IPS-20b (cell line): ENCODE measurements at regions not wholly inside any gene's neighbourhood (a gene's known extent, or its start where the extent isn't known, plus 50 kb on each side); places are given as distances from the start of the nearest gene placed in this dataset.
A peak's percentile ranks its signal among the peaks of the same experiment; 100 is the strongest.

Experiments used
- H3K27ac ChIP-seq: one replicate; pipeline ENCODE4 v1.5.1; 2013; ENCODE audit warnings: low read length
- H3K27me3 ChIP-seq: 2 replicates; pipeline ENCODE4 v1.6.1; 2013; ENCODE audit warnings: mild to moderate bottlenecking, low read length, inconsistent platforms; ENCODE audit not compliant: insufficient read depth
- H3K36me3 ChIP-seq: 2 replicates; pipeline ENCODE4 v1.6.1; 2013; ENCODE audit warnings: low read depth, mild to moderate bottlenecking, inconsistent platforms, low read length, moderate library complexity; ENCODE audit not compliant: insufficient read depth
- H3K4me1 ChIP-seq: 2 replicates; pipeline ENCODE4 v1.6.1; 2013; ENCODE audit warnings: mild to moderate bottlenecking, control low read depth, inconsistent platforms, low read length, moderate library complexity; ENCODE audit not compliant: insufficient read depth
- H3K4me3 ChIP-seq: 2 replicates; pipeline ENCODE4 v1.5.1; 2013; ENCODE audit warnings: mild to moderate bottlenecking, low read length, inconsistent platforms
- H3K9ac ChIP-seq: 2 replicates; pipeline ENCODE4 v1.6.1; 2013; ENCODE audit warnings: low read depth, mild to moderate bottlenecking, inconsistent platforms, low read length, moderate library complexity
- H3K9me3 ChIP-seq: 2 replicates; pipeline ENCODE4 v1.6.1; 2013; ENCODE audit warnings: mild to moderate bottlenecking, low read depth, low read length, inconsistent platforms; ENCODE audit not compliant: insufficient read depth

- H3K4me3 ChIP-seq = peak overlapping the region; percentile 22; the same call in 1 of the 2 replicates
- no peak overlapping the region for H3K9ac ChIP-seq
- no peak overlapping the region for H3K27ac ChIP-seq
- peaks cover 11% of the 10 kb centered on the region; the same call in 1 of the 2 replicates for H3K4me1 ChIP-seq
- no peaks in the 10 kb centered on the region for H3K36me3 ChIP-seq
- peaks cover 19% of the 10 kb centered on the region; the same call in 1 of the 2 replicates for H3K9me3 ChIP-seq
- H3K27me3 ChIP-seq = peaks cover 59% of the 10 kb centered on the region
Measured at GRCh38 chr1:67514300-67514699, 84.1 kb upstream of the SERBP1 start.

- H3K9ac ChIP-seq = no peak overlapping the region
Measured at GRCh38 chr1:67514786-67515185, 84.6 kb upstream of the SERBP1 start.

GRCh38 chr1:67515324-67516080 lies 85.3 kb upstream of the SERBP1 start:
- Histone ChIP-seq H3K4me3 (no peak overlapping the region), H3K9me3 (peaks cover 19% of the 10 kb centered on the region; the same call in 1 of the 2 replicates), H3K9ac (no peak overlapping the region), H3K4me1 (peaks cover 11% of the 10 kb centered on the region; the same call in 1 of the 2 replicates), H3K27ac (no peak overlapping the region), H3K27me3 (peaks cover 66% of the 10 kb centered on the region), H3K36me3 (no peaks in the 10 kb centered on the region)

More at GRCh38 chr1:67514786-67515185, 84.6 kb upstream of the SERBP1 start:
- Histone ChIP-seq H3K4me3 (peak overlapping the region; percentile 22; the same call in 1 of the 2 replicates), H3K36me3 (no peaks in the 10 kb centered on the region), H3K4me1 (peaks cover 11% of the 10 kb centered on the region; the same call in 1 of the 2 replicates), H3K9me3 (peaks cover 19% of the 10 kb centered on the region; the same call in 1 of the 2 replicates), H3K27ac (no peak overlapping the region), H3K27me3 (peaks cover 63% of the 10 kb centered on the region)

GRCh38 chr1:67517046-67517445 lies 86.8 kb upstream of the SERBP1 start:
- no peak overlapping the region for H3K9ac ChIP-seq
- peaks cover 11% of the 10 kb centered on the region; the same call in 1 of the 2 replicates for H3K4me1 ChIP-seq
- H3K36me3 ChIP-seq = no peaks in the 10 kb centered on the region
- no peak overlapping the region for H3K27ac ChIP-seq
- no peak overlapping the region for H3K4me3 ChIP-seq
- H3K9me3 ChIP-seq = peaks cover 19% of the 10 kb centered on the region; the same call in 1 of the 2 replicates
- peaks cover 76% of the 10 kb centered on the region for H3K27me3 ChIP-seq

GRCh38 chr1:67522001-67522441 lies 91.8 kb upstream of the SERBP1 start:
- Histone ChIP-seq H3K27ac (no peak overlapping the region), H3K27me3 (peaks cover 58% of the 10 kb centered on the region), H3K9ac (no peak overlapping the region), H3K9me3 (0 out of 2 replicates have a peak, but pooled peaks cover 8% of the 10 kb centered on the region), H3K36me3 (no peaks in the 10 kb centered on the region), H3K4me3 (no peak overlapping the region), H3K4me1 (no peaks in the 10 kb centered on the region)

GRCh38 chr1:67522793-67523192 lies 92.6 kb upstream of the SERBP1 start:
- Histone ChIP-seq H3K4me3 (no peak overlapping the region), H3K27ac (no peak overlapping the region), H3K9ac (no peak overlapping the region), H3K4me1 (no peaks in the 10 kb centered on the region), H3K27me3 (peaks cover 51% of the 10 kb centered on the region), H3K36me3 (no peaks in the 10 kb centered on the region), H3K9me3 (0 out of 2 replicates have a peak, but pooled peaks cover 8% of the 10 kb centered on the region)

GRCh38 chr1:67524143-67525052 lies 94.2 kb upstream of the SERBP1 start:
- no peaks in the 10 kb centered on the region for H3K4me1 ChIP-seq
- no peak overlapping the region for H3K9ac ChIP-seq
- no peaks in the 10 kb centered on the region for H3K9me3 ChIP-seq
- H3K4me3 ChIP-seq = no peak overlapping the region
- no peaks in the 10 kb centered on the region for H3K36me3 ChIP-seq
- H3K27ac ChIP-seq = no peak overlapping the region
- peaks cover 35% of the 10 kb centered on the region for H3K27me3 ChIP-seq

- H3K4me1 ChIP-seq = no peaks in the 10 kb centered on the region
- no peak overlapping the region for H3K27ac ChIP-seq
- no peaks in the 10 kb centered on the region for H3K36me3 ChIP-seq
- H3K27me3 ChIP-seq = peaks cover 28% of the 10 kb centered on the region
- H3K9ac ChIP-seq = no peak overlapping the region
- no peaks in the 10 kb centered on the region for H3K9me3 ChIP-seq
- H3K4me3 ChIP-seq = no peak overlapping the region
Measured at GRCh38 chr1:67525053-67525760, 95.0 kb upstream of the SERBP1 start.

- no peak overlapping the region for H3K27ac ChIP-seq
- H3K9me3 ChIP-seq = no peaks in the 10 kb centered on the region
- H3K4me1 ChIP-seq = no peaks in the 10 kb centered on the region
- H3K27me3 ChIP-seq = peaks cover 7% of the 10 kb centered on the region
- no peaks in the 10 kb centered on the region for H3K36me3 ChIP-seq
- H3K9ac ChIP-seq = no peak overlapping the region
- no peak overlapping the region for H3K4me3 ChIP-seq
Measured at GRCh38 chr1:67528141-67528540, 97.9 kb upstream of the SERBP1 start.

- Histone ChIP-seq H3K4me3 (no peak overlapping the region), H3K9me3 (no peaks in the 10 kb centered on the region), H3K9ac (no peak overlapping the region), H3K36me3 (no peaks in the 10 kb centered on the region), H3K27me3 (no peaks in the 10 kb centered on the region), H3K4me1 (no peaks in the 10 kb centered on the region), H3K27ac (no peak overlapping the region)
Measured at GRCh38 chr1:67530071-67530470, 99.9 kb upstream of the SERBP1 start.
